ENCODE measurements at regions not wholly inside any gene's neighbourhood (a gene's known extent, or its start where the extent isn't known, plus 50 kb on each side); places are given as distances from the start of the nearest gene placed in this dataset.
A peak's percentile ranks its signal among the peaks of the same experiment; 100 is the strongest.
"Not testable (repeated sequence)": the region's sequence is repeated elsewhere in the genome, so short reads cannot be mapped to it uniquely, and the experiment has no call there.

DNA sequence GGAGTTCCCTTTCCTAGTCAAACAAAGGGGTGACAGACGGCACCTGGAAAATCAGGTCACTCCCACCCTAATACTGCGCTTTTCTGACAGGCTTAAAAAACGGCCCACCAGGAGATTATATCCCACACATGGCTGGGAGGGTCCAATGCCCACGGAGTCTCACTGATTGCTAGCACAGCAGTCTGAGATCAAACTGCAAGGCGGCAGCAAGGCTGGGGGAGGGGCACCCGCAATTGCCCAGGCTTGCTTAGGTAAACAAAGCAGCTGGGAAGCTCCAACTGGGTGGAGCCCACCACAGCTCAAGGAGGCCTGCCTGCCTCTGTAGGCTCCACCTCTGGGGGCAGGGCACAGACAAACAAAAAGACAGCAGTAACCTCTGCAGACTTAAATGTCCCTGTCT, 1032.9 kb downstream of the TDRD15 start:
- H2AFZ ChIP-seq (ENCODE audit: low read length); H3K27me3 ChIP-seq (ENCODE audit: control insufficient read depth in 1 of 2, insufficient read depth in 2 of 2, low read length in 2 of 2); H3K27ac ChIP-seq (ENCODE audit: extremely low read length, insufficient read depth, low read length); BruUV-seq (replicated peaks); POLR2A ChIA-PET; H3K4me3 ChIP-seq (replicated peaks in 1 of 3; ENCODE audit: insufficient read depth in 1 of 3, low read depth in 2 of 3, low read length in 3 of 3); DNase-seq (ENCODE audit: low spot score); H3K4me2 ChIP-seq (ENCODE audit: low read depth, low read length); intact Hi-C loops (cut with micrococcal nuclease; ENCODE audit: unreplicated experiment); H3K36me3 ChIP-seq (replicated peaks in 1 of 2; ENCODE audit: control insufficient read depth in 1 of 2, insufficient read depth in 2 of 2, low read length in 2 of 2); H3K79me2 ChIP-seq (ENCODE audit: insufficient read depth, low read length); ATAC-seq; in situ Hi-C loops (cut with HindIII; ENCODE audit: extremely low pct_ligation_motif_present, low pct_unique_long_range_greater_than_20kb); H4K20me1 ChIP-seq (ENCODE audit: insufficient read depth, low read length); H3K9ac ChIP-seq (ENCODE audit: insufficient read depth, low read depth, low read length); CTCF ChIA-PET (ENCODE audit: low intra/inter-chr PET ratio, low total read pairs); FAIRE-seq; H3K4me1 ChIP-seq (ENCODE audit: insufficient read depth, low read length): not testable (repeated sequence)
- peak; percentile 41; the same call in 1 of the 2 replicates for TF ChIP-seq ZNF281 (CRISPR knock-in tag; IDR thresholded peaks at IDR 0.05; ENCODE audit: borderline replicate concordance)
- WGBS (ENCODE audit: low lambda C conversion rate), result 0% methylated on average over 3 of the region's 6 CpGs
- peaks cover 28% of the 10 kb centered on the region for H3K9me3 ChIP-seq (ENCODE audit: low read length)

GRCh38 chr2:22167256-22167655, 1043.5 kb downstream of the TDRD15 start:
- POLR2A ChIA-PET, result no interaction called here
- Histone ChIP-seq H3K4me2 (ENCODE audit: low read depth, low read length) (no peak overlapping the region), H4K20me1 (ENCODE audit: insufficient read depth, low read length) (no peaks in the 10 kb centered on the region), H2AFZ (ENCODE audit: low read length) (no peak overlapping the region), H3K27me3 (ENCODE audit: control insufficient read depth in 1 of 2, insufficient read depth in 2 of 2, low read length in 2 of 2) (no peaks in the 10 kb centered on the region), H3K9ac (ENCODE audit: insufficient read depth, low read depth, low read length) (no peak overlapping the region), H3K4me1 (ENCODE audit: insufficient read depth, low read length) (no peaks in the 10 kb centered on the region), H3K27ac (ENCODE audit: extremely low read length, insufficient read depth, low read length) (no peak overlapping the region), H3K36me3 (replicated peaks in 1 of 2; ENCODE audit: control insufficient read depth in 1 of 2, insufficient read depth in 2 of 2, low read length in 2 of 2) (no peaks in the 10 kb centered on the region), H3K79me2 (ENCODE audit: insufficient read depth, low read length) (no peaks in the 10 kb centered on the region), H3K9me3 (ENCODE audit: low read length) (peaks cover 68% of the 10 kb centered on the region), H3K4me3 (replicated peaks in 1 of 3; ENCODE audit: insufficient read depth in 1 of 3, low read depth in 2 of 3, low read length in 3 of 3) (no peak overlapping the region)
- WGBS (ENCODE audit: low lambda C conversion rate), result 0% methylated on average over 3 of the region's 4 CpGs
- ATAC-seq (no peak), DNase-seq (ENCODE audit: low spot score) (no peak), FAIRE-seq (no peak)
- in situ Hi-C loops (cut with HindIII; ENCODE audit: extremely low pct_ligation_motif_present, low pct_unique_long_range_greater_than_20kb), result no loop called here
- intact Hi-C loops (cut with micrococcal nuclease; ENCODE audit: unreplicated experiment), result no loop called here
- CTCF ChIA-PET (ENCODE audit: low intra/inter-chr PET ratio, low total read pairs), result no interaction called here
- no TSS peak for BruUV-seq (replicated peaks)
- TF ChIP-seq ARNT (IDR thresholded peaks at IDR 0.05) (no peak), ZFP82 (CRISPR knock-in tag; IDR thresholded peaks at IDR 0.05; ENCODE audit: borderline replicate concordance) (no peak), HES4 (CRISPR knock-in tag; IDR thresholded peaks at IDR 0.05; ENCODE audit: borderline replicate concordance) (no peak), ZNF329 (CRISPR knock-in tag; IDR thresholded peaks at IDR 0.05; ENCODE audit: low read depth) (no peak), ELK4 (CRISPR knock-in tag; IDR thresholded peaks at IDR 0.05; ENCODE audit: borderline replicate concordance) (no peak), ZNF766 (CRISPR knock-in tag; IDR thresholded peaks at IDR 0.05; ENCODE audit: borderline replicate concordance) (no peak), CBX1 (IDR thresholded peaks at IDR 0.05; ENCODE audit: low read depth) (no peak), ZNF101 (CRISPR knock-in tag; IDR thresholded peaks at IDR 0.05; ENCODE audit: borderline replicate concordance, low read depth) (no peak), REPIN1 (CRISPR knock-in tag; IDR thresholded peaks at IDR 0.05; ENCODE audit: borderline replicate concordance, low read depth) (no peak), SMYD3 (CRISPR knock-in tag; IDR thresholded peaks at IDR 0.05) (no peak), NR0B2 (CRISPR knock-in tag; IDR thresholded peaks at IDR 0.05) (no peak), TRAFD1 (CRISPR knock-in tag; IDR thresholded peaks at IDR 0.05; ENCODE audit: borderline replicate concordance) (no peak)

Data from HepG2 (cell line).